DMS 273 (cell line): ENCODE measurements at regions not wholly inside any gene's neighbourhood (a gene's known extent, or its start where the extent isn't known, plus 50 kb on each side); places are given as distances from the start of the nearest gene placed in this dataset.
"Not testable (repeated sequence)": the region's sequence is repeated elsewhere in the genome, so short reads cannot be mapped to it uniquely, and the experiment has no call there.

Experiments
- DNase-seq: peaks from one replicate; lab custom pipeline; 2025; ENCODE audit not compliant: unreplicated experiment; lab: John Stamatoyannopoulos, UW

- DNase-seq = no peak
Observed at GRCh38 chr18:27311114-27311513, 126.0 kb upstream of the CHST9 start.

GRCh38 chr18:27301615-27302378, 116.7 kb upstream of the CHST9 start:
- DNase-seq = no peak

GRCh38 chr18:27298214-27298804, 113.2 kb upstream of the CHST9 start:
- peak; percentile 1 for DNase-seq

- not testable (repeated sequence) for DNase-seq
Observed at GRCh38 chr18:27285973-27286562, 101.0 kb upstream of the CHST9 start.

GRCh38 chr18:27278131-27278530, 93.0 kb upstream of the CHST9 start:
- DNase-seq = no peak

- no peak for DNase-seq
Observed at GRCh38 chr18:27277554-27277953, 92.4 kb upstream of the CHST9 start.

- DNase-seq = no peak
Observed at GRCh38 chr18:27276886-27277285, 91.8 kb upstream of the CHST9 start.

GRCh38 chr18:27276479-27276878, 91.4 kb upstream of the CHST9 start:
- no peak for DNase-seq

GRCh38 chr18:27274901-27275300, 89.8 kb upstream of the CHST9 start:
- no peak for DNase-seq

- no peak for DNase-seq
Observed at GRCh38 chr18:27270508-27270907, 85.4 kb upstream of the CHST9 start.

GRCh38 chr18:27263369-27263768, 78.3 kb upstream of the CHST9 start:
- no peak for DNase-seq

GRCh38 chr18:27261769-27262549, 76.9 kb upstream of the CHST9 start:
- DNase-seq = no peak

- no peak for DNase-seq
Observed at GRCh38 chr18:27253571-27253970, 68.5 kb upstream of the CHST9 start.

- no peak for DNase-seq
Observed at GRCh38 chr18:27250471-27250870, 65.4 kb upstream of the CHST9 start.

GRCh38 chr18:27249933-27250332, 64.8 kb upstream of the CHST9 start:
- no peak for DNase-seq

GRCh38 chr18:27244259-27244658, 59.2 kb upstream of the CHST9 start:
- no peak for DNase-seq

GRCh38 chr18:27242392-27243047, 57.4 kb upstream of the CHST9 start:
- no peak for DNase-seq

GRCh38 chr18:27240383-27240782, 55.3 kb upstream of the CHST9 start:
- DNase-seq = no peak

GRCh38 chr18:27239669-27240068, 54.6 kb upstream of the CHST9 start:
- no peak for DNase-seq

GRCh38 chr18:27235218-27235870, 50.2 kb upstream of the CHST9 start:
- DNase-seq = no peak
